ENCODE measurements at regions not wholly inside any gene's neighbourhood (a gene's known extent, or its start where the extent isn't known, plus 50 kb on each side); places are given as distances from the start of the nearest gene placed in this dataset.
A peak's percentile ranks its signal among the peaks of the same experiment; 100 is the strongest.

- no peak for TF ChIP-seq MTA3 (IDR thresholded peaks at IDR 0.05; ENCODE audit: borderline replicate concordance, low read length)
- no peak for TF ChIP-seq PRDM15 (CRISPR knock-in tag; IDR thresholded peaks at IDR 0.05)
- no peak for TF ChIP-seq TARDBP (IDR thresholded peaks at IDR 0.05; ENCODE audit: borderline replicate concordance)
- no peak for TF ChIP-seq SREBF1 (IDR thresholded peaks at IDR 0.05; ENCODE audit: low read length)
- TF ChIP-seq GATAD2B (conservative IDR thresholded peaks at IDR 0.05; ENCODE audit: low read depth) = no peak
- no peak for TF ChIP-seq TAF1 (IDR thresholded peaks at IDR 0.05; ENCODE audit: borderline replicate concordance, low read depth, low read length)
Measured at GRCh38 chr1:104801344-104801743, 1051.6 kb downstream of the AMY1C start (continued).

GRCh38 chr1:104804147-104804546 lies 1054.4 kb downstream of the AMY1C start:
- peak; percentile 49 for ATAC-seq
- no peaks in the 10 kb centered on the region for H3K27me3 ChIP-seq (replicated peaks in 1 of 2; ENCODE audit: control insufficient read depth in 2 of 2, insufficient read depth in 2 of 2, low read length in 1 of 2)
- H3K4me3 ChIP-seq = no peak overlapping the region
- no peak for DNase-seq (ENCODE audit: low read depth, low spot score)
- no peak overlapping the region for H3K27ac ChIP-seq (ENCODE audit: control insufficient read depth, insufficient read depth)
- RAD21 ChIA-PET (ENCODE audit: unreplicated experiment) = no interaction called here
- H3K4me2 ChIP-seq (ENCODE audit: control insufficient read depth, insufficient read depth) = no peak overlapping the region
- BruUV-seq (replicated peaks) = no TSS peak
- 95% methylated on average over 2 of the region's 2 CpGs for WGBS (ENCODE audit: insufficient coverage, insufficient replicate concordance, low lambda C conversion rate, missing lambda C conversion rate)
- in situ Hi-C loops (cut with MboI) = no loop called here
- no peaks in the 10 kb centered on the region for H3K9me3 ChIP-seq (replicated peaks; ENCODE audit: control insufficient read depth, insufficient read depth, low read length)
- no peak for FAIRE-seq
- H3K4me1 ChIP-seq (ENCODE audit: control insufficient read depth, insufficient read depth, low read length) = no peaks in the 10 kb centered on the region
- SMC1A ChIA-PET (ENCODE audit: uncharacterized antibody, unreplicated experiment) = no interaction called here
- no peak overlapping the region for H2AFZ ChIP-seq (ENCODE audit: control insufficient read depth, low read depth, low read length)
- no peak overlapping the region for H3K9ac ChIP-seq (ENCODE audit: control insufficient read depth, insufficient read depth, low read length)
- intact Hi-C loops (cut with micrococcal nuclease; ENCODE audit: unreplicated experiment) = no loop called here
- no peaks in the 10 kb centered on the region for H3K79me2 ChIP-seq (ENCODE audit: control insufficient read depth, insufficient read depth, low read length)
- H4K20me1 ChIP-seq (ENCODE audit: control insufficient read depth, insufficient read depth) = no peaks in the 10 kb centered on the region
- no peaks in the 10 kb centered on the region for H3K36me3 ChIP-seq (ENCODE audit: control insufficient read depth in 2 of 2, insufficient read depth in 2 of 2, low read length in 1 of 2)
- POLR2A ChIA-PET = no interaction called here
- CTCF ChIA-PET = interaction anchor here (0.7 to 1.2 kb wide), 3 partner anchors 642 to 980 kb away, joined by 3 read pairs; no protein-coding TSS in a partner anchor
- TF ChIP-seq MLLT1 (IDR thresholded peaks at IDR 0.05) (no peak), KDM1A (IDR thresholded peaks at IDR 0.05; ENCODE audit: borderline replicate concordance) (no peak), BMI1 (IDR thresholded peaks at IDR 0.05; ENCODE audit: borderline replicate concordance) (no peak), ZNF687 (IDR thresholded peaks at IDR 0.05) (no peak), ETV6 (conservative IDR thresholded peaks at IDR 0.05 in 1 of 2, IDR thresholded peaks at IDR 0.05 in 1 of 2; ENCODE audit: borderline replicate concordance in 1 of 2, low read depth in 1 of 2) (no peak), NRF1 (conservative IDR thresholded peaks at IDR 0.05; ENCODE audit: low read depth, low read length) (no peak), FOXM1 (IDR thresholded peaks at IDR 0.05; ENCODE audit: low read depth, low read length) (no peak), CREB1 (IDR thresholded peaks at IDR 0.05; ENCODE audit: low read depth) (no peak), FOS (IDR thresholded peaks at IDR 0.05; ENCODE audit: borderline replicate concordance, extremely low read depth, insufficient read length) (no peak), STAT1 (conservative IDR thresholded peaks at IDR 0.05) (no peak)

All from GM12878 (cell line).